ENCODE measurements at regions not wholly inside any gene's neighbourhood (a gene's known extent, or its start where the extent isn't known, plus 50 kb on each side); places are given as distances from the start of the nearest gene placed in this dataset.
"Not testable (repeated sequence)": the region's sequence is repeated elsewhere in the genome, so short reads cannot be mapped to it uniquely, and the experiment has no call there.

DNA sequence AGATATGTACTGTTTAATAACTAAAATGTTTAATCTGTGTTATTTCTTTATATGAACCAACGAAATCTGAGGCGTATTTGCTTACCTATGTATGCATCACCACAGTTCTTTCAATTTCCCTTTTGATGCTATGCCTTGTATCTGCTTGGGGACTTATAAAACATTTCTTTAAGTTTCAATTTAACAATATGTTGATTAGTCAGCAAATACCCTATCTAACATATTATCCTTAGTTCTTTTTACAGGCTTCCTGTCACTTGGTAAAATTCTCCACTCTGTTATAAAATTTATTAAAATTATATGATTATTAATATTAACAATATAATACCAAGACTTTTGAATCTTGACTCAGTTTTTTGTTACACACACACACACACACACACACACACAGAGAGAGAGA lies 174.3 kb downstream of the CPS1 start:
- no peak for DNase-seq

DNA sequence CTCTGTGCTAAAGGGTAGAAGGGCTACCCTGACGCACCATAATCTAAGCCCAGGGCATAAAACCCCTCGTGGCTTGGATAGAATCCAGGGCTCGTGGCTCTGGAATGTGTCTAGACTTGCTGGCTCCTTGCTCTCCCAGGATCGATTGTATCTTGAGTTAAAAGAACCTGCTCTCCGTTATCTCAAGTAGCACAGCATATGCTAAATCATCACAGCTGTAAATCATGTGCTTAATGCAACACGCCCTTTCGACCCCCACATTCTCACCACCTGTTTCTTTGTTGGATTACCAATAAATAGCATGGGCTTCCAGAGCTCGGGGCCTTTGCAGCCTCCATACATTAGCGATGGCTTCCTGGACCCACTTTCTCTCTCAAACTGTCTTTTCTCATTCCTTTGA lies 190.4 kb downstream of the CPS1 start:
- not testable (repeated sequence) for DNase-seq

GRCh38 chr2:210752532-210752931 lies 196.1 kb downstream of the CPS1 start:
- no peak for DNase-seq

DNA sequence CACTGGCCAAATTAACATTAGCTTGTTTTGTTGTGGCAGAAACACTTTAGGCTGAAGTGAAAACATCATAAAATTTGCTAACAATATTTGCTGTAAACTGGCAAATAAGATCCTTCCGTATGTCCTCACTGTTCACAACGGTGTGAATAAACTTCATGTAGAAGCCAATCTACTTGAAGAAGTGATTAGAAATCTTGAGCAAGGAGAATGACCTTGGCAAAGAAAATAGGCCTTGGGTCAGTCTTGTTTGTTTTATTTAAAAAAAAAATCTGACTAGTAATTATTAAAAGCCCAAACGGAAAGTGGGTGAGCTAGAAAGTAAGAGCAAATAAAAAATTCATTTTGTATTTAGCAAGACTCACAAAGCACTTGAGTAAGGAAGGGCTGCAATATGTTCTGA lies 197.0 kb downstream of the CPS1 start:
- DNase-seq, result no peak

DNA sequence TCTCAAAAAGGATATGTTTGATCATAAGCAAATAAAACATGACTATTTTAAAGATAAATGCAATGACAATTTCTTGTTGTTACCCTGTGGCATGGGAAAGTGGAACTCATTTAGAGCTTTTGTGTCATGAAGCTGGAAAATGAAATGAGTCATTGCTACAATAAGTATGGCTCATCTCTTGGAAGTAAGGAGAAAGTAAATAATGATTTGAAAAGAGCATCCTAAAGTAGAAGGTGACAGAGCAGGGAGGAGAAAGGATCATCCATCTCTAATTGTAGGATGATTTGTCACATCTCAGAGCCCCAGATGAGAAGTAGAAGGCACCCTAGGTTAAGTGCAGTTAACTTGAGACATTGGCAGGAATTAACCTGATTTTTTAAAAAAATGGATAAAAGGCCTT lies 200.5 kb downstream of the CPS1 start:
- no peak for DNase-seq

GRCh38 chr2:210762604-210763588 lies 206.5 kb downstream of the CPS1 start:
- no peak for DNase-seq

GRCh38 chr2:210768329-210768910 lies 212.0 kb downstream of the CPS1 start:
- no peak for DNase-seq

- no peak for DNase-seq
Observed at GRCh38 chr2:210776756-210777155, 220.4 kb downstream of the CPS1 start.

DNA sequence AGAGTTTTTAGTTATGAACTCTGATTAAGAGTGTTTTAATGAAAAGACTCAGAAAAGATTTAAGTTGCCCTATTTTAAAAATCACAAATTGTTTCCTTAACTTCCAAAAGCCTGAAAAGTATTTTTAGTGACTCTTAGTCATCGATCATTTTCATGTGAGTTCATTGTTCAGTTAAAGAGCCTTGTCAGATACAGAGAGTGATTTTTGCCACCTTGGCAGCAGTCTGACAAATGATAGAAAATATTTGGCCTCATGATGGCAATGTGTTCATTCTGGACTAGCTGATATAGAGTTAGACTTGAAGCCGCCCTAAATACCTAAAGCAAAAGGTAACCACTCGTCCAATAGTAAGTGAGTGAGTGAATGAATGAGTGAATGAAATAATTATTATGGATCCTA lies 225.8 kb downstream of the CPS1 start:
- no peak for DNase-seq

DNA sequence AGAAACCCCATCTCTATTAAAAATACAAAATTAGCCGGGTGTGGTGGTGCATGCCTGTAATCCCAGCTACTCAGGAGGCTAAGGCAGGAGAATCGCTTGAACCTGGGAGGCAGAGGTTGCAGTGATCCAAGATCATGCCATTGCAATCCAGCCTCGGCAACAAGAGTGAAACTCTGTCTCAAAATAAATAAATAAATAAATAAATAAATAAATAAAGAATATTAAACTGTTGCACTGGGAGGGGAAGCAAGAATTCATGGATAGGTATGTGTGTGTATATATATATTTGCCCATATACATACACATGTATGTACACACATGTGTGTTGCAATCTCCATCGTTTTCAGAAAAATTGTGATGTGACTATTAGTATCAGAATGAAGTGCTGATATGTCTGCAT lies 231.4 kb downstream of the CPS1 start:
- DNase-seq, result not testable (repeated sequence)

- DNase-seq, result no peak
Observed at GRCh38 chr2:210792000-210792399, 235.6 kb downstream of the CPS1 start.

GRCh38 chr2:210795506-210795905 lies 239.1 kb downstream of the CPS1 start:
- DNase-seq, result no peak

DNA sequence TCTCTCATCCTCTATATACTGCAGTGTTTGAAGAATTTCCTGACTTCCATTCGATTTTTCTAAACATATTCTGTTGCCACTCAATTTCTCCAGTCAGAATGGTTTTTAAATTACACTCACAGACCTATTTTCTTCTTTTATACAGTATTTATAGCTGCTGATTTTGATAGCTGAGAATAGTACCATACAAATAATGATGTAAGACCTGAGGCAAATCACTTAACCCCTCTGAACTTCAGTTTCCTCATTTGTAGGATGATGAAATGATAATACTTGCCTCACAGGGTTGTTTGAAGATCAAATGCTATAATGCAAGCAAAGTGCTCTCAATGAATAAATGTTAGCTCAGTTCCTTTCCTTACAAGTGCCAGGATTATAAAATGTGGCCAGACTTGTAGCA lies 241.8 kb downstream of the CPS1 start:
- no peak for DNase-seq

DNA sequence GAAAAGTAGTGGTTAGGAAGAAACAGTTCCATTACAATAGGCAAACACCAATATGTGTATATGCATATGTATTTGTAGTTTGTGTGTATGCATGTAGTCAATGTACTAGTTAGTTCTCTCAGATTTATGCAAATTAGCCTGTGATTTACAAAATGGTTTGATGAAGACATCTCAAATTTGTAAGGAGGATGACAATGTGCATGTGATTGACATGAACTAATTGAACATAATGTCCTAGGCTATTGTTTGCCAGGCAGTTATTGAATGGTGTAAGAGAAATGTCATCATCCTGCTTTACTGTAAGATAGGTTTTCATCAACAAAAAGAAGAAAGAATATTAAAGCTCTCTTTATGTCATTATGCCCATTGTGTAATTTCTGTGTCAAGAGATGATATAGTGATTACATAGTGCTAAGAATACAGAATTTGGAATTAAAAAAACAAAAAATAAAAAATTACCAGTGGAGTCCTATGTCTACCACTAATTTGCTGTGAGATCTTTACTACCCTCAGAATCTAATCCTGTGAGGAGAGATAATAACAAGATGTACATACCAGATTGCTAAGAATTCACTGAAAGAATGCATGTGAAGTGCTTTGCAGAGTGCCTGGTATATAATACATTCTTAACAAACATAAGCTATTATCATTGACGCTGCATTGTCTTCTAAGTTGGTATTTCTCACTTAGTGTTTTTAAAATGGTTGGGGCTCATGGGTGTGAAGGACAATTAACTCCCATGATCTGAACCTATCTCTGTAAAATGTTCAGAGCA lies 258.0 kb downstream of the CPS1 start:
- DNase-seq, result no peak

- no peak for DNase-seq
Observed at GRCh38 chr2:210816769-210817168, 260.4 kb downstream of the CPS1 start.

GRCh38 chr2:210818473-210818872 lies 262.1 kb downstream of the CPS1 start:
- DNase-seq, result no peak

DNA sequence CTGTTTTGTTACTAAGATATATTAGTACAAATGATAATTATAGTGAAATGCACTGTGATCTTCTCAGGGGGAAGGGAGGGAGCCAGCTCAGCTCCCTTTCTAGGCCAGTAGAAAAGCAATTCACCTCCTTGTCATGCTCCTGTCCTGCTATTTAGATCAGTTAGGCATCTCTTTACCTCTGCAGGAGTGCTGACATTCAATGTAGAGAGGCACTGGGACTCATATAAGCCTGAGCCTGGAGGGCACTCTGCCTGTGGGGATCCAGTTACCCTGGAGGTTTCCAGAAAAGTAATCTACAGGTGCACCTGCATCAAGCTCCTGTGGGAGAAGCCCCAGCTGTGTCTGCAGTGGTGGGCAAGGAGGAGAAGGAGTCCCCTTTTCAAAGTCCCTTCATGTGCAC lies 277.0 kb downstream of the CPS1 start:
- no peak for DNase-seq

DNA sequence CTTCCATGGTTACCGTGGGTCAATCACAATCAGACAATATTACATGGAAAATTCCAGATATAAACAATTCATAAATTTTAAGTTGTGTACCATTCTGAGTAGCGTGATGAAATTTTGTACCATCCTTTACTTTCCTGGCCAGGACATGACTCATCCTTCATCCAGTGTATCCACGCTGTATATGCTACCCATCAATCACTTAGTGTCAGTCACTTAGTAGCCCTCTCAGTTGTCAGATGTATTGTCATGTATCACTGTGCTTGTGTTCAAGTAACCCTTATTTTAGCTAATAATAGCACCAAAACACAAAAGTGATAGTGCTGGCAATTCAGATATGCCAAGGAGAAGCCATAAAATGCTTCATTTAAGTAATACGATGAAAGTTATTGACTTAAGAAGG lies 282.6 kb downstream of the CPS1 start:
- DNase-seq, result no peak

- no peak for DNase-seq
Observed at GRCh38 chr2:210839450-210839849, 283.1 kb downstream of the CPS1 start.

DNA sequence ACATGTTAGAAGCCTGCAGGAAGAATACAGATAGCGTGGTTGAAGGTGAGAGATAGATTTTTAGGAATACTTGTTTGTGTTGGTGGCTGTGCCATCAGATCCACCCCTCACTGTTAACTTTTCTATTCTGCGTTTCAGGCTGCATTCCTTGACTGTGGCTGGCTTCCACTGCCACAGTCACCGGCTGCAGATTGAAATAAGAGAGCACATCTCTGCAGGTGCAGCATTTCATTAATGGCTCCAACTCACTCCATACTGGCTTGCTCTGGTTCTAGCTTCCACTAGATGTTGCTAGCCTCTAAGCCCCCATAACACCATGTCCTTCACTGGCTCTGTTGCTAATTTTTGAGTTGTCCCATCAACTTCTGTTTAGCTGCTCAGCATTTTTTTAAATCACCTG lies 286.5 kb downstream of the CPS1 start:
- DNase-seq, result no peak

- DNase-seq, result no peak
Observed at GRCh38 chr2:210844016-210844415, 287.6 kb downstream of the CPS1 start.

DNA sequence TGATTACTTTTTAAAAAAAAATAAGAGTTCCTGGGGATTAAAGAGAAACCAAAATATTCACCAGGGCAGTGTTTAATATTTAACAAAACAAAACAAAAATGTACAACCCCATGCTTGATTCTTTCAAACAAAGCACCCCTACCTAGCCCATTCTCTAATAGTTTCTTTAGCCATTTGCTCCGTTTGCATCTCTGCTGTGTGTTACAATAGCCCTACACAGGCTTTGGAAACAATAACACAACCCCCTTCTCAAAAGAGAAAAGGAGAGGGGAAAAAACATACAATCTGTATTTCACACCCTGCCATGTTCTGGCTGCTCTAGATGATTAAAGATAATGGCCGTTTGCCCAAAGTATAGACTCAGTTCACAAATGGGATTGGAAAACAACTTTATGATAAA lies 302.9 kb downstream of the CPS1 start:
- DNase-seq, result no peak

- DNase-seq, result no peak
Observed at GRCh38 chr2:210860276-210860675, 303.9 kb downstream of the CPS1 start.

Data from fibroblast of skin of scalp (primary cell).